IMR-90 (cell line): ENCODE measurements at regions not wholly inside any gene's neighbourhood (a gene's known extent, or its start where the extent isn't known, plus 50 kb on each side); places are given as distances from the start of the nearest gene placed in this dataset.

Source experiments
- CEBPB ChIP-seq: IDR thresholded peaks from 2 replicates; pipeline ENCODE4 v1.6.1; 2012; ENCODE audit warnings: low read depth, low read length, improper control_type of control experiment
- CTCF ChIP-seq: conservative IDR thresholded peaks from 2 replicates; pipeline ENCODE4 v1.5.1; 2012; ENCODE audit warnings: mild to moderate bottlenecking, low read depth, low read length, improper control_type of control experiment
- FOS ChIP-seq: fragments of 150-350 bp; IDR thresholded peaks from 2 replicates; pipeline ENCODE4 v1.6.1; 2016; ENCODE audit warnings: low read depth, low read length
- MAFK ChIP-seq: IDR thresholded peaks from 2 replicates; pipeline ENCODE4 v1.6.1; 2012; ENCODE audit warnings: low read depth, low read length, improper control_type of control experiment
- MAZ ChIP-seq: IDR thresholded peaks from 2 replicates; pipeline ENCODE4 v1.6.1; 2012; ENCODE audit warnings: low read depth, mild to moderate bottlenecking, low read length, improper control_type of control experiment, moderate library complexity, borderline replicate concordance
- MXI1 ChIP-seq: IDR thresholded peaks from 2 replicates; pipeline ENCODE4 v1.6.1; 2012; ENCODE audit warnings: low read depth, mild to moderate bottlenecking, low read length, moderate library complexity, borderline replicate concordance
- POLR2A ChIP-seq: IDR thresholded peaks from 2 replicates; pipeline ENCODE4 v1.6.1; 2012; ENCODE audit warnings: mild to moderate bottlenecking, low read depth, low read length
- RAD21 ChIP-seq: IDR thresholded peaks from 2 replicates; pipeline ENCODE4 v1.6.1; 2012; ENCODE audit warnings: low read length, improper control_type of control experiment
- RCOR1 ChIP-seq: IDR thresholded peaks from 2 replicates; pipeline ENCODE4 v1.6.1; 2012; ENCODE audit warnings: mild to moderate bottlenecking, low read length, improper control_type of control experiment; ENCODE audit not compliant: insufficient replicate concordance
- RFX5 ChIP-seq: IDR thresholded peaks from 2 replicates; pipeline ENCODE4 v1.8.0; 2012; ENCODE audit warnings: low read depth, mild to moderate bottlenecking, low read length, moderate library complexity
- SMC3 ChIP-seq: fragments of 150-350 bp; IDR thresholded peaks from 2 replicates; pipeline ENCODE4 v1.6.1; 2016; ENCODE audit warnings: low read depth, mild to moderate bottlenecking, antibody characterized with exemption, low read length, moderate library complexity
- USF2 ChIP-seq: fragments of 150-350 bp; IDR thresholded peaks from 2 replicates; pipeline ENCODE4 v1.6.1; 2017; ENCODE audit warnings: mild to moderate bottlenecking, antibody characterized with exemption, low read length, low read depth

- no peak for TF ChIP-seq CTCF
- TF ChIP-seq FOS = no peak
- TF ChIP-seq MXI1 = no peak
- TF ChIP-seq SMC3 = no peak
- no peak for TF ChIP-seq POLR2A
- TF ChIP-seq CEBPB = no peak
- no peak for TF ChIP-seq RFX5
- no peak for TF ChIP-seq MAZ
- TF ChIP-seq RCOR1 = no peak
- TF ChIP-seq USF2 = no peak
- TF ChIP-seq MAFK = no peak
- TF ChIP-seq RAD21 = no peak
These were observed 188.0 kb downstream of the RTP5 start for GRCh38 chr2:242057379-242058040.
